ENCODE measurements at regions not wholly inside any gene's neighbourhood (a gene's known extent, or its start where the extent isn't known, plus 50 kb on each side); places are given as distances from the start of the nearest gene placed in this dataset.
"Not testable (repeated sequence)": the region's sequence is repeated elsewhere in the genome, so short reads cannot be mapped to it uniquely, and the experiment has no call there.

- DNase-seq, result no peak
These were observed 284.3 kb upstream of the RASGEF1B start for GRCh38 chr4:81756042-81756441.

DNA sequence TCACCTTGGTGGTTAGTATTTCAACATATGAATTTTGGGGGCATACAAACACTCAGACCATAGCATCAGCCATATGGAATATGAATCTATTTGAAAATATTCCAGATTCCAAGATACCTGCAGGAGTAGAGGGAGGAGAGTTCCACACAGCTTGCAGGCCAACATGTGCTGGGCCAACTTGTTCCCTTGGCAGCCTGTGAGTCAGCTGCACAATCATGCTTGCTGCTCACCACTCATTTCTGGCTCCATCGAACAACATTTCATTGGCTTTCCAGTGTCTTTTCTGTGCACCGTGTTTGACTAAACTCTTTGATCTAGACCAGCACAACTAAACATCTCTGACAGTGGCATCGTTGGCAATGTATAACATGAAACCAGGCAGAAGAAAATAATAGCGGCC is 282.5 kb upstream of the RASGEF1B start:
- DNase-seq, result no peak

GRCh38 chr4:81751531-81752289 is 280.0 kb upstream of the RASGEF1B start:
- no peak for DNase-seq

- DNase-seq, result peak; percentile 32
These were observed 275.7 kb upstream of the RASGEF1B start for GRCh38 chr4:81747242-81747930.

- no peak for DNase-seq
These were observed 275.1 kb upstream of the RASGEF1B start for GRCh38 chr4:81746773-81747172.

- no peak for DNase-seq
These were observed 274.4 kb upstream of the RASGEF1B start for GRCh38 chr4:81746071-81746470.

GRCh38 chr4:81745050-81745449 is 273.3 kb upstream of the RASGEF1B start:
- no peak for DNase-seq

DNA sequence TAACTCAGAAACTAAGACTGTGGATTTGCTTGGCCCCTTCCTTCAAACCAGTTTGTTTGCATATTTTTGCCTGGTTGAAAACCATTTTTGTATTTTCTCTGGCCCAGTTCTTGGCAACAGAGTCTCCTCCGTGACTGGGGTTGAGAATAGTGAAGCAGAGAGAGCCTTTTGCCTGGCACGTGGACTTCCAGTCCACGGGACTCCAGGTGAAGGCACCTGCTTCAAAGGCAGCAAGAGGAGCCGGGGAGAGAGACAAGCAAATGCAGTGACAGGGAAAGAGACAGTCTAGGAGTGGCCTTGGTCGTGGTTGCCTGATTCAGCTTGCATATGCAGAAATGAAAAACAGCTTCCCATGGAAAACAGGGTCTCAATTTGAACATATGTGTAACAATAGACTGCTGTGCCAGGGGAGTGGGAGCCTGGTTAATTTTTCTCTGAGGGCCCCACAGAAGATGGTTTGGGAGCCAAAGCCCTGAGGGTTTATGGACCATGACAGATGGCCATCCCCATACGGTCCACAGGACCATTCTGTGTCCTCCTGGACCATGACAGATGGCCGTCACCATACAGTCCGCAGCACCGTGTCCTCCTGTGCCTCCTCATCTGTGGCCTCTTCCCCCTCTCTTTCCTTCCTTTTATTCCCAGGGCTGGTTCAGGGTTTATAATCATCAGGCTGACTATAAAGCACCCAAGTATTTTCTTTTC is 272.2 kb upstream of the RASGEF1B start:
- DNase-seq, result no peak

DNA sequence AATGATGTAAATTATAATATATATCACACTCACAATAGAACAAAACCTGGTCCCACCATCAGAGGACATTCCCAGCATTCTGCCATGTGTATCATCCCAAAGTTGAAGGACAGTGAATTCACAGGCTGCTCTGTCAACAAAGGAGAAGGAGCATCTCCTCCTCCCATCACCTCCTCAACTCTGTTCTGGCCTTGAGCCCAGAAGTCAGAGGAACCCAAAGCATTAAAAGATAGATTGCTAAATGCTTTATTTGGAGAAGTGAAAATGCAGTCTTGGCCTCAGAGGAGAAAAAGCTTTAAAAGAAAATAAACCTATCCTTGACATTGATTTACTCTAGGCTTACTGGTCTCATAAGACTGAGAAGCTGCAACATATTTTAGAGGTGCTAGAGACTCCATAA is 268.8 kb upstream of the RASGEF1B start:
- DNase-seq, result no peak

DNA sequence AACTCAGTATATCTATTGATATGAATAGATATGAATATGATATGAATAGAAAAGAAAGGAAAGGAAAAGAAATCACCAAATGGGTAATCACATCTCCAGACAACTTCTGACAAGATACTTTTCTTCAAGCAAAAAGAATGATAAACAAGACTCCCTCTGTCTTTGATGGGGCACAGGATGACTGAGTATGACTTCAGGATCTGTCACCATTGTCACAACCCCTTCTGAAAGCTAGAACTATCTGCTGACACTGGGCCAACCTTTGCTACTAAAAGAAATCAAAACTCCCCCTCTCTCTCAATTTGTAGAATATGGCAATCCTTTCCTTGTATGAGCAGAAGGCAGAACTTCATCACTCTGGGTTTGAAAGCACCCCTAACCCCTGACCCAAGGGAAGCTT is 267.2 kb upstream of the RASGEF1B start:
- DNase-seq, result no peak

- DNase-seq, result no peak
These were observed 266.3 kb upstream of the RASGEF1B start for GRCh38 chr4:81737865-81738559.

DNA sequence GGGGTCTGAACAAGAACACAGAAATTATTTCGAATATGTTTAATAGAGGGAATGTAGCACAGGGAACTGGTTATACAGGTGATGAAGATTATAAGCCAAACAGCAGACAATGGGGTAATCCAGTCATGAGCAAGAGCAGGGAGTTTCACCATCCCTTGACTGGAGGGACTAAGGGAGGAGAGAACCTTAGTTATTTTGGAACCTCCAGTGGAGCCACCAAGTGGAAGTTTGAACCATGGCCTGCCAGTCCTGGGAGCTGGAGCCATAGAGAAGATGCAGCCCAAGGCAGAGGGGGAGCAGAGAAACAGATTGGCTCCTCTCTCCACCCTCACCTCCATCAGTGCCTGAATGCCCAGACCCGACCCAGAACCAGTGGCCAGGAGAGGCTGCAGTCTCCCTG is 264.6 kb upstream of the RASGEF1B start:
- DNase-seq, result no peak

DNA sequence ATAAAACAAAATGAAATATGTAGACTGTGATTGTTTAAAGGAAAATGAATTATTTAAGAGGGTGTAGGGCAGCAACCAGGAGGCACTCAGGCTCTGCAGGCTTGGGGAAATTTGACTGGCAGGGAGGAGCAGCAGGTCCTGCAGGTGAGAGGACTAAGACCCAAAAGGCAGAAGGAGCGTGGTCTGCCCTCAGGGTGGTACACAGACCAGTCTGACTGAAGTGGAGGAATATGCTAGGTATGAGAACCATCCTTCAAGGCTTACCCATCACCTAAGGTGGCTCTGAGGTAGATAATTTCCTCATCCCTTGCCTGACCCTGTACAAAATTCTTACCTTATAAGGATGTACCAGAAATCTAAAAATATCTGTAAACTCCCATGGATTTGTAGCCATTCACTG is 261.3 kb upstream of the RASGEF1B start:
- no peak for DNase-seq

DNA sequence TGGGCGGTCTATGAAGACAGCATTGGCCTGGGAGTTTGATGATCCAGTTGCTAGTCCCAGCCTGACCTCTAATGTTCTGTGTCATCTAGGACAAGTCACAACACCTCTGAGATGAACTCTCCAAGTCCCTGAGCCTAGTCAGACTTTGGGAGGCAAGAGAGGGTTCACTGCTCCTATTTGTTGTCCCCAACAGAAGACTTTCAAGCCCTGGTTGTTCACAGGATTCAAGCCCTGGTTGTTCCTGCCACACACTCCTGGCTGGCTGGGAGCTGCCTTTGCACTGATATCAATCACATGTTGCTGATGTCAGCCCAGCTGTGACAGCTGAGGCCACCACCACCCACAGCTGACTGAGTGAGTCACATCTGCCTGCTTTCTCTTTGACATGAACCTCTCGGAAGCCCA is 253.2 kb upstream of the RASGEF1B start:
- DNase-seq, result no peak

- no peak for DNase-seq
These were observed 252.3 kb upstream of the RASGEF1B start for GRCh38 chr4:81723927-81724587.

DNA sequence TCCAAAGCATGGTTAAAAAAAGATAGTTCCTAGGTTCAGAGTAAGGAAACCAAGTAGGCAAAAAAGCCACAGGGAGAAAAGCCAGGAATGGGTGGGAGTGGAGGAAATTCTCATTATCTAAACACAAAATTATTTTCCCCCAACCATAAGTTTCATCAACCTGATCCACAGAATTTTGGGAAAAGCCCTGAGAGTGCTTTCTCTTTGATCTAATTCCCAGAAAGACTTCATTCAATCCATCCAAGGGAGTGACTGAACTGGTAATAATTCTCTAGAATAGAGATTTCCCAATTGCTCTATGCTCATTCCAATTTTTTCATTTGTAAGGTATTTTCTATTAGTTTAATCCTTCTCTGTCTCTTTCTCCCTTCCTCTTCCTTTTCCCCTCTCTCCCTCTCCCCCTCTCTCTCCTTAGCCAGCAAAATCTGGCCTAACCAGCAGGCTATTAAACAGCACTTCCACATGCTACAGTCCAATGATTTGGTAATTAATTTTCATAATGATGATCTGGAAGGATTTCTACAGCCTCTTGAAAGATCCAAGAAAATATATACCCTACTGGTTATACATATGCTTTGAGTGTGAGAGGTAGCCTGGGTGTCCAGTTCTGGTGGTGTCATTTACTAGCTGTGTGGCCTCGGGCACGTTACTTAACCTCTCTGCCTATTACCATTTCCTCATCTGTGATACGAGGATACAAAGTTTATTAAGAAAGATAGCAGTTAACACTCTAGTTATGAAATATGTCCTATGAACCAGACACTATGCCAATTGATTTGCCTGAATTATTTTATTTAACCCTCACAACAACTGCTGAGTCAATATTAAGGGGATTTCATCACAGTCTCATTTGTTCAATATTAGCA is 251.5 kb upstream of the RASGEF1B start:
- DNase-seq, result no peak

- DNase-seq, result no peak
These were observed 250.7 kb upstream of the RASGEF1B start for GRCh38 chr4:81722290-81722851.

- DNase-seq, result no peak
These were observed 244.1 kb upstream of the RASGEF1B start for GRCh38 chr4:81715757-81716156.

DNA sequence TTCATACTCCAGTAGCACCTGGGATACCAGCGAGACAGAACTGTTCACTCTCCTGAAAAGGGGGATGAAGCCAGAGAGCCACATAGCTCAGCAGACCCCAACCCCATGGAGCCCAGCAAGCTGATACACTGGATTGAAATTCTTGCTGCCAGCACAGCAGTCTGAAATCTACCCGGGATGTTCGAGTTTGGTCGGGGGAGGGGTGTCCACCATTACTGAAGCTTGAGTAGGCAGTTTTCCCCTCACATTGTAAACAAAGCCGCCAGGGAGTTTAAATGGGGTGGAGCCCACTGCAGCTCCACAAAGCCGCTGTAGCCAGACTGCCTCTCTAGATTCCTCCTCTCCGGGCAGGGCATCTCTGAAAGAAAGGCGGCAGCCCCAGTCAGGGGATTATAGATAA is 243.7 kb upstream of the RASGEF1B start:
- not testable (repeated sequence) for DNase-seq

DNA sequence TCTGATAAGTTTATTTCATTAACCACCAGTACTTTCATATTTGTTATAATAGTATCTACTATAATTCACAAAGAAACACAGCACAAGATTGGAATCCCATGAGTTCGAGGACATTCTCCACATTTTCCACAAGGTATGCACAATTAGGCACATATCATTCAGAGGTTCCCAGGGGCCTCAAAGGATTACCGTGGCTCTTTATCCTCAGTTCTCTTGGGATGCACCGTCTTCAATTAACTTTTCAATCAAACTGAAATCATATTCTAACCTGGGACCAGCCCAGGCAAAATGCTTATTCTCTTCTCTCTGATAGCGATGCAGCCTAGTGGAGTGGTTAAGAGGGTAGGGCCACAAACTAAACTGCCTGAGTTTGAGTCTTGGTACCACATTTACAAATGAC is 242.6 kb upstream of the RASGEF1B start:
- DNase-seq, result no peak

GRCh38 chr4:81712714-81713113 is 241.0 kb upstream of the RASGEF1B start:
- no peak for DNase-seq

Data from dermis blood vessel endothelial cell (primary cell).